ENCODE measurements at regions not wholly inside any gene's neighbourhood (a gene's known extent, or its start where the extent isn't known, plus 50 kb on each side); places are given as distances from the start of the nearest gene placed in this dataset.

- no peak for DNase-seq (ENCODE audit: low read depth)
These were observed 98.0 kb upstream of the THY1 start for GRCh38 chr11:119520966-119521365.

- DNase-seq (ENCODE audit: low read depth), result no peak
These were observed 97.4 kb upstream of the THY1 start for GRCh38 chr11:119520400-119520799.

GRCh38 chr11:119519796-119520195 is 96.8 kb upstream of the THY1 start:
- DNase-seq (ENCODE audit: low read depth), result no peak

- no peak for DNase-seq (ENCODE audit: low read depth)
These were observed 96.1 kb upstream of the THY1 start for GRCh38 chr11:119518746-119519730.

- DNase-seq (ENCODE audit: low read depth), result no peak
These were observed 92.9 kb upstream of the THY1 start for GRCh38 chr11:119515771-119516400.

GRCh38 chr11:119513806-119514170 is 90.8 kb upstream of the THY1 start:
- no peak for DNase-seq (ENCODE audit: low read depth)

GRCh38 chr11:119513131-119513805 is 90.3 kb upstream of the THY1 start:
- DNase-seq (ENCODE audit: low read depth), result no peak

- DNase-seq (ENCODE audit: low read depth), result no peak
These were observed 89.4 kb upstream of the THY1 start for GRCh38 chr11:119512369-119512768.

- no peak for DNase-seq (ENCODE audit: low read depth)
These were observed 88.8 kb upstream of the THY1 start for GRCh38 chr11:119511614-119512306.

GRCh38 chr11:119509969-119510401 is 87.0 kb upstream of the THY1 start:
- peak; percentile 69 for DNase-seq (ENCODE audit: low read depth)

GRCh38 chr11:119509282-119509841 is 86.4 kb upstream of the THY1 start:
- DNase-seq (ENCODE audit: low read depth), result no peak

- no peak for DNase-seq (ENCODE audit: low read depth)
These were observed 83.5 kb upstream of the THY1 start for GRCh38 chr11:119506436-119506835.

- no peak for DNase-seq (ENCODE audit: low read depth)
These were observed 82.9 kb upstream of the THY1 start for GRCh38 chr11:119505861-119506260.

GRCh38 chr11:119505071-119505470 is 82.1 kb upstream of the THY1 start:
- DNase-seq (ENCODE audit: low read depth), result no peak

- no peak for DNase-seq (ENCODE audit: low read depth)
These were observed 81.4 kb upstream of the THY1 start for GRCh38 chr11:119504371-119504770.

GRCh38 chr11:119501777-119502405 is 78.9 kb upstream of the THY1 start:
- no peak for DNase-seq (ENCODE audit: low read depth)

- no peak for DNase-seq (ENCODE audit: low read depth)
These were observed 74.7 kb upstream of the THY1 start for GRCh38 chr11:119497717-119498116.

- DNase-seq (ENCODE audit: low read depth), result no peak
These were observed 74.0 kb upstream of the THY1 start for GRCh38 chr11:119496997-119497396.

- DNase-seq (ENCODE audit: low read depth), result no peak
These were observed 73.5 kb upstream of the THY1 start for GRCh38 chr11:119496469-119496868.

GRCh38 chr11:119493712-119494111 is 70.7 kb upstream of the THY1 start:
- no peak for DNase-seq (ENCODE audit: low read depth)

- DNase-seq (ENCODE audit: low read depth), result no peak
These were observed 69.0 kb upstream of the THY1 start for GRCh38 chr11:119491753-119492510.

Data from GM04504 (cell line).